Endothelial cell of umbilical vein (primary cell): ENCODE measurements at regions not wholly inside any gene's neighbourhood (a gene's known extent, or its start where the extent isn't known, plus 50 kb on each side); places are given as distances from the start of the nearest gene placed in this dataset.

Source experiments
- EZH2 ChIP-seq: IDR thresholded peaks from 2 replicates; pipeline ENCODE4 v1.6.1; 2012; ENCODE audit warnings: borderline replicate concordance, low read depth, mild to moderate bottlenecking, moderate library complexity, low read length, inconsistent platforms; ENCODE audit not compliant: severe bottlenecking
- FOS ChIP-seq: IDR thresholded peaks from 2 replicates; pipeline ENCODE4 v1.6.1; 2011; ENCODE audit warnings: mild to moderate bottlenecking, low read length, moderate library complexity, borderline replicate concordance; ENCODE audit not compliant: insufficient read depth
- JUN ChIP-seq: IDR thresholded peaks from 2 replicates; pipeline ENCODE4 v1.6.1; 2011; ENCODE audit warnings: borderline replicate concordance, low read depth; ENCODE audit not compliant: insufficient read length, insufficient read depth
- MAX ChIP-seq: IDR thresholded peaks from 2 replicates; pipeline ENCODE4 v1.6.1; 2011; ENCODE audit not compliant: insufficient read depth, insufficient read length
- MYC ChIP-seq: IDR thresholded peaks from one replicate; pipeline ENCODE4 v1.6.1; 2011; ENCODE audit warnings: mild to moderate bottlenecking, low read depth, low read length
- POLR2A ChIP-seq: IDR thresholded peaks from 2 replicates; pipeline ENCODE4 v1.6.1; 2012; ENCODE audit warnings: low read depth, mild to moderate bottlenecking, control low read depth, low read length
- POLR2AphosphoS5 ChIP-seq: IDR thresholded peaks from 2 replicates; pipeline ENCODE4 v1.6.1; 2012; ENCODE audit warnings: low read depth, mild to moderate bottlenecking, control low read depth, low read length, moderate library complexity; ENCODE audit not compliant: insufficient read depth
- TF ChIP-seq, protein P1 (sequence below), 2 donors: IDR thresholded peaks; 1 replicate in 1 of 2; 2 replicates in 1 of 2; pipeline ENCODE4 v1.5.1; 2011; ENCODE audit warnings: low read length in 2 of 2, mild to moderate bottlenecking in 2 of 2, moderate library complexity in 2 of 2, control low read depth in 1 of 2, inconsistent platforms in 1 of 2, low read depth in 1 of 2; ENCODE audit not compliant: insufficient read depth in 1 of 2; ENCODE audit errors: extremely low read depth in 1 of 2

GRCh38 chr9:90419221-90419851, 223.3 kb downstream of the DIRAS2 start:
- TF ChIP-seq, protein P1, sequence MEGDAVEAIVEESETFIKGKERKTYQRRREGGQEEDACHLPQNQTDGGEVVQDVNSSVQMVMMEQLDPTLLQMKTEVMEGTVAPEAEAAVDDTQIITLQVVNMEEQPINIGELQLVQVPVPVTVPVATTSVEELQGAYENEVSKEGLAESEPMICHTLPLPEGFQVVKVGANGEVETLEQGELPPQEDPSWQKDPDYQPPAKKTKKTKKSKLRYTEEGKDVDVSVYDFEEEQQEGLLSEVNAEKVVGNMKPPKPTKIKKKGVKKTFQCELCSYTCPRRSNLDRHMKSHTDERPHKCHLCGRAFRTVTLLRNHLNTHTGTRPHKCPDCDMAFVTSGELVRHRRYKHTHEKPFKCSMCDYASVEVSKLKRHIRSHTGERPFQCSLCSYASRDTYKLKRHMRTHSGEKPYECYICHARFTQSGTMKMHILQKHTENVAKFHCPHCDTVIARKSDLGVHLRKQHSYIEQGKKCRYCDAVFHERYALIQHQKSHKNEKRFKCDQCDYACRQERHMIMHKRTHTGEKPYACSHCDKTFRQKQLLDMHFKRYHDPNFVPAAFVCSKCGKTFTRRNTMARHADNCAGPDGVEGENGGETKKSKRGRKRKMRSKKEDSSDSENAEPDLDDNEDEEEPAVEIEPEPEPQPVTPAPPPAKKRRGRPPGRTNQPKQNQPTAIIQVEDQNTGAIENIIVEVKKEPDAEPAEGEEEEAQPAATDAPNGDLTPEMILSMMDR (IDR thresholded peaks at IDR 0.05; ENCODE audit: extremely low read depth in 1 of 2, insufficient read depth in 1 of 2, low read depth in 1 of 2, low read length in 2 of 2): no peak
- TF ChIP-seq POLR2A: no peak
- no peak for TF ChIP-seq MYC
- TF ChIP-seq POLR2AphosphoS5: no peak
- no peak for TF ChIP-seq EZH2
- TF ChIP-seq JUN: no peak
- TF ChIP-seq FOS: no peak
- no peak for TF ChIP-seq MAX
